IMR-90 (cell line): ENCODE measurements at regions not wholly inside any gene's neighbourhood (a gene's known extent, or its start where the extent isn't known, plus 50 kb on each side); places are given as distances from the start of the nearest gene placed in this dataset.

Source experiments
- ATAC-seq: fragments of 200-7000 bp; cut with Tn5 transposase; 2 replicates; pipeline ENCODE4 v1.9.1; 2020; ENCODE audit warnings: low read depth, mild to moderate bottlenecking, moderate library complexity
- BruUV-seq: library from RNA; stranded (reverse); fragments of 400-500 nt; replicated peaks from 2 replicates; lab custom pipeline; 2021; lab: Mats Ljungman, UMichigan
- CTCF ChIA-PET: fragments of 300-600 bp; formaldehyde crosslinking; extraction: SDS; loops from one replicate; lab custom pipeline; 2021; ENCODE audit warnings: antibody characterized with exemption; lab: Yijun Ruan, JAX
- POLR2A ChIA-PET: fragments of 300-600 bp; sonication (Branson Sonifier 250); formaldehyde crosslinking; loops from one replicate; lab custom pipeline; 2022; ENCODE audit warnings: antibody characterized with exemption; ENCODE audit not compliant: unreplicated experiment; lab: Charles Lee
- DNase-seq: peaks from one replicate; pipeline ENCODE4 v3.0.0; 2013
- H2AFZ ChIP-seq: replicated peaks from 2 replicates; pipeline ENCODE3; 2013; ENCODE audit warnings: low read length, mild to moderate bottlenecking; ENCODE audit not compliant: poor library complexity
- H2AK5ac ChIP-seq: 2 replicates; pipeline ENCODE4 v1.6.1; 2013; ENCODE audit warnings: low read depth, low read length, inconsistent platforms
- H2AK9ac ChIP-seq: replicated peaks from 2 replicates; pipeline ENCODE3; 2013; ENCODE audit warnings: mild to moderate bottlenecking, low read depth, low read length, moderate library complexity; ENCODE audit not compliant: poor library complexity
- H2BK120ac ChIP-seq: 2 replicates; pipeline ENCODE4 v1.6.1; 2013; ENCODE audit warnings: low read depth, low read length, inconsistent platforms
- H2BK15ac ChIP-seq: 3 replicates; pipeline ENCODE4 v1.6.1; 2013; ENCODE audit warnings: low read depth, low read length, inconsistent platforms
- H2BK20ac ChIP-seq: 2 replicates; pipeline ENCODE4 v1.6.1; 2013; ENCODE audit warnings: low read depth, mild to moderate bottlenecking, inconsistent platforms, low read length, moderate library complexity
- H2BK5ac ChIP-seq: 2 replicates; pipeline ENCODE4 v1.6.1; 2013; ENCODE audit warnings: mild to moderate bottlenecking, low read depth, low read length, inconsistent platforms; ENCODE audit not compliant: poor library complexity, severe bottlenecking
- H3K14ac ChIP-seq: replicated peaks from 2 replicates; pipeline ENCODE4 v1.6.1; 2013; ENCODE audit warnings: low read depth, low read length, inconsistent platforms
- H3K18ac ChIP-seq: 2 replicates; pipeline ENCODE4 v1.6.1; 2013; ENCODE audit warnings: low read depth, low read length, control low read depth
- H3K23ac ChIP-seq: 2 replicates; pipeline ENCODE4 v1.6.1; 2013; ENCODE audit warnings: low read depth, low read length, inconsistent platforms
- H3K27ac ChIP-seq: 2 replicates; pipeline ENCODE4 v1.5.1; 2013; ENCODE audit warnings: mild to moderate bottlenecking, control low read depth, low read length; ENCODE audit not compliant: insufficient read depth
- H3K27me3 ChIP-seq: 2 replicates; pipeline ENCODE4 v1.6.1; 2013; ENCODE audit warnings: low read length; ENCODE audit not compliant: control insufficient read depth, insufficient read depth
- H3K36me3 ChIP-seq: 2 replicates; pipeline ENCODE4 v1.6.1; 2013; ENCODE audit warnings: low read length, mixed read lengths; ENCODE audit not compliant: control insufficient read depth, insufficient read depth
- H3K4ac ChIP-seq: 2 replicates; pipeline ENCODE4 v1.6.1; 2013; ENCODE audit warnings: low read depth, low read length, inconsistent platforms
- H3K4me1 ChIP-seq: 2 replicates; pipeline ENCODE4 v1.6.1; 2013; ENCODE audit warnings: low read length, mixed read lengths; ENCODE audit not compliant: control insufficient read depth, insufficient read depth
- H3K4me2 ChIP-seq: 2 replicates; pipeline ENCODE4 v1.6.1; 2013; ENCODE audit warnings: low read depth, mild to moderate bottlenecking, control low read depth, low read length, moderate library complexity
- H3K4me3 ChIP-seq: 2 replicates; pipeline ENCODE4 v1.5.1; 2013; ENCODE audit warnings: low read depth, mild to moderate bottlenecking, control low read depth, low read length, moderate library complexity; ENCODE audit not compliant: insufficient read depth
- H3K56ac ChIP-seq: 2 replicates; pipeline ENCODE4 v1.6.1; 2013; ENCODE audit warnings: low read length, inconsistent platforms; ENCODE audit not compliant: insufficient read depth; ENCODE audit errors: extremely low read depth
- H3K79me1 ChIP-seq, 2 experiments: 2 replicates each; pipeline ENCODE4 v1.6.1; 2013; ENCODE audit warnings: low read length in 2 of 2, inconsistent platforms in 1 of 2, low read depth in 1 of 2
- H3K9ac ChIP-seq: 2 replicates; pipeline ENCODE4 v1.6.1; 2013; ENCODE audit warnings: low read depth, low read length, control low read depth
- H3K9me1 ChIP-seq: 2 replicates; pipeline ENCODE4 v1.6.1; 2013; ENCODE audit warnings: low read length, inconsistent platforms; ENCODE audit not compliant: insufficient read depth
- H3K9me3 ChIP-seq: 2 replicates; pipeline ENCODE4 v1.6.1; 2013; ENCODE audit warnings: low read length; ENCODE audit not compliant: control insufficient read depth, insufficient read depth
- H4K20me1 ChIP-seq: 2 replicates; pipeline ENCODE4 v1.6.1; 2013; ENCODE audit warnings: low read length, inconsistent platforms; ENCODE audit not compliant: insufficient read depth
- H4K5ac ChIP-seq: 2 replicates; pipeline ENCODE4 v1.6.1; 2013; ENCODE audit warnings: mild to moderate bottlenecking, low read depth, low read length, control low read depth
- H4K8ac ChIP-seq, 2 experiments: 2 replicates each; pipeline ENCODE4 v1.6.1; 2013; ENCODE audit warnings: low read depth in 2 of 2, low read length in 2 of 2, control low read depth in 1 of 2, inconsistent platforms in 1 of 2
- H4K91ac ChIP-seq: 2 replicates; pipeline ENCODE4 v1.6.1; 2013; ENCODE audit warnings: low read depth, low read length, inconsistent platforms; ENCODE audit not compliant: insufficient read depth
- BHLHE40 ChIP-seq: fragments of 150-350 bp; IDR thresholded peaks from 2 replicates; pipeline ENCODE4 v1.6.1; 2016; ENCODE audit warnings: mild to moderate bottlenecking, low read depth, low read length
- CHD1 ChIP-seq: IDR thresholded peaks from 2 replicates; pipeline ENCODE4 v1.6.1; 2012; ENCODE audit warnings: low read depth, low read length, improper control_type of control experiment
- CTCF ChIP-seq: conservative IDR thresholded peaks from 2 replicates; pipeline ENCODE4 v1.5.1; 2012; ENCODE audit warnings: mild to moderate bottlenecking, low read depth, low read length, improper control_type of control experiment
- MAFK ChIP-seq: IDR thresholded peaks from 2 replicates; pipeline ENCODE4 v1.6.1; 2012; ENCODE audit warnings: low read depth, low read length, improper control_type of control experiment
- MAZ ChIP-seq: IDR thresholded peaks from 2 replicates; pipeline ENCODE4 v1.6.1; 2012; ENCODE audit warnings: low read depth, mild to moderate bottlenecking, low read length, improper control_type of control experiment, moderate library complexity, borderline replicate concordance
- MXI1 ChIP-seq: IDR thresholded peaks from 2 replicates; pipeline ENCODE4 v1.6.1; 2012; ENCODE audit warnings: low read depth, mild to moderate bottlenecking, low read length, moderate library complexity, borderline replicate concordance
- NFE2L2 ChIP-seq: fragments of 150-350 bp; IDR thresholded peaks from 2 replicates; pipeline ENCODE4 v1.6.1; 2016; ENCODE audit warnings: low read depth, mild to moderate bottlenecking, low read length
- RAD21 ChIP-seq: IDR thresholded peaks from 2 replicates; pipeline ENCODE4 v1.6.1; 2012; ENCODE audit warnings: low read length, improper control_type of control experiment
- RCOR1 ChIP-seq: IDR thresholded peaks from 2 replicates; pipeline ENCODE4 v1.6.1; 2012; ENCODE audit warnings: mild to moderate bottlenecking, low read length, improper control_type of control experiment; ENCODE audit not compliant: insufficient replicate concordance
- RFX5 ChIP-seq: IDR thresholded peaks from 2 replicates; pipeline ENCODE4 v1.8.0; 2012; ENCODE audit warnings: low read depth, mild to moderate bottlenecking, low read length, moderate library complexity
- WGBS, 2 experiments: methylation state at CpG; one replicate each; pipeline versions ENCODE4 v1.1.5 to v1.1.7; 2013; ENCODE audit warnings: missing lambda C conversion rate in 2 of 2; ENCODE audit not compliant: insufficient read length in 1 of 2; ENCODE audit errors: extremely low coverage in 2 of 2; 5-methylcytosine and 5-hydroxymethylcytosine counted together
- dilution Hi-C: fragments of 300-500 bp; cut with HindIII; formaldehyde crosslinking; loops from one replicate; pipeline ENCODE4 v1.14.3; 2018; ENCODE audit warnings: low sequenced_read_pairs; ENCODE audit not compliant: unreplicated experiment
- in situ Hi-C: fragments of 300-500 bp; cut with MboI; formaldehyde crosslinking; loops from 3 replicates; pipeline ENCODE4 v1.14.3; 2019; ENCODE audit warnings: low sequenced_read_pairs, inconsistent platforms, mixed read lengths
- intact Hi-C: fragments of 100-400 bp; cut with micrococcal nuclease; formaldehyde crosslinking; loops from 2 replicates; pipeline ENCODE4 v1.10.0; 2022
- TF ChIP-seq, protein P1 (sequence below): fragments of 150-350 bp; IDR thresholded peaks from 2 replicates; pipeline ENCODE4 v1.6.1; 2016; ENCODE audit warnings: low read depth, mild to moderate bottlenecking, low read length, moderate library complexity, borderline replicate concordance
- TF ChIP-seq, protein P2 (sequence below): fragments of 150-350 bp; IDR thresholded peaks from 2 replicates; pipeline ENCODE4 v1.6.1; 2017; ENCODE audit warnings: mild to moderate bottlenecking, antibody characterized with exemption, low read length, low read depth

DNA sequence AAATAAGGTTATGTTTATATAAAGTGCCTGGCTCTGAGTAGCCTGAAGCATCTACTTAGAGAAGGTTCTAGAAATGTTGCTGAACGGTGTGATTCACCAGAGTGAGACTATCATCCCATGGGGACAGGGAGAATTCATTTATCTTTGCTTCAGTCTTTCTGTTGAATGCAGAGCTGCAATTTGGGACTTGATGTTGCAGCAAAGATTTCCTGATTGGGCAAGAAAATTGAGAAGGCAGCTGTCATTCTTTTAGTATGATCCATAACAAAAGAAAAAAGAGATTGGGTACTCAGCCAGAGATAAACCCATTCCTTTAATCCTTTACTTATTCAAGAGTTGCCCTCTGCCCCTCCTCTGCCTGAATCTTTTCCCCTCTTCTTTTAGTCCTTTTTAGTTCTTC, 456.3 kb upstream of the WWC1 start:
- Histone ChIP-seq H2AK9ac (no peak overlapping the region), H2BK5ac (no peak overlapping the region), H3K27me3 (peaks cover 2% of the 10 kb centered on the region; the same call in 1 of the 2 replicates), H2AK5ac (no peak overlapping the region), H3K9me1 (no peaks in the 10 kb centered on the region), H2AFZ (no peak overlapping the region), H3K4me2 (no peak overlapping the region), H4K5ac (no peak overlapping the region), H2BK120ac (no peak overlapping the region), H3K27ac (no peak overlapping the region), H3K56ac (no peak overlapping the region), H2BK20ac (no peak overlapping the region), H3K36me3 (no peaks in the 10 kb centered on the region), H3K4me3 (no peak overlapping the region), H2BK15ac (no peak overlapping the region), H3K4ac (no peak overlapping the region), H3K9ac (no peak overlapping the region), H3K9me3 (no peaks in the 10 kb centered on the region), H3K14ac (no peak overlapping the region), H3K23ac (no peak overlapping the region), H3K4me1 (no peaks in the 10 kb centered on the region), H4K8ac (no peak overlapping the region), H4K20me1 (no peaks in the 10 kb centered on the region), H3K79me1 (no peaks in the 10 kb centered on the region), H3K18ac (no peak overlapping the region), H4K91ac (no peak overlapping the region)
- TF ChIP-seq MAZ: no peak
- no peak for TF ChIP-seq MAFK
- no peak for TF ChIP-seq RCOR1
- no peak for TF ChIP-seq RFX5
- no peak for TF ChIP-seq BHLHE40
- no peak for TF ChIP-seq CHD1
- no peak for TF ChIP-seq MXI1
- TF ChIP-seq RAD21: no peak
- TF ChIP-seq NFE2L2: no peak
- TF ChIP-seq, protein P1, sequence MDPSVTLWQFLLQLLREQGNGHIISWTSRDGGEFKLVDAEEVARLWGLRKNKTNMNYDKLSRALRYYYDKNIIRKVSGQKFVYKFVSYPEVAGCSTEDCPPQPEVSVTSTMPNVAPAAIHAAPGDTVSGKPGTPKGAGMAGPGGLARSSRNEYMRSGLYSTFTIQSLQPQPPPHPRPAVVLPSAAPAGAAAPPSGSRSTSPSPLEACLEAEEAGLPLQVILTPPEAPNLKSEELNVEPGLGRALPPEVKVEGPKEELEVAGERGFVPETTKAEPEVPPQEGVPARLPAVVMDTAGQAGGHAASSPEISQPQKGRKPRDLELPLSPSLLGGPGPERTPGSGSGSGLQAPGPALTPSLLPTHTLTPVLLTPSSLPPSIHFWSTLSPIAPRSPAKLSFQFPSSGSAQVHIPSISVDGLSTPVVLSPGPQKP: no peak
- no peak for TF ChIP-seq CTCF
- TF ChIP-seq, protein P2, sequence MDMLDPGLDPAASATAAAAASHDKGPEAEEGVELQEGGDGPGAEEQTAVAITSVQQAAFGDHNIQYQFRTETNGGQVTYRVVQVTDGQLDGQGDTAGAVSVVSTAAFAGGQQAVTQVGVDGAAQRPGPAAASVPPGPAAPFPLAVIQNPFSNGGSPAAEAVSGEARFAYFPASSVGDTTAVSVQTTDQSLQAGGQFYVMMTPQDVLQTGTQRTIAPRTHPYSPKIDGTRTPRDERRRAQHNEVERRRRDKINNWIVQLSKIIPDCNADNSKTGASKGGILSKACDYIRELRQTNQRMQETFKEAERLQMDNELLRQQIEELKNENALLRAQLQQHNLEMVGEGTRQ: no peak
- POLR2A ChIA-PET: no interaction called here
- CTCF ChIA-PET: interaction anchor here (0.7 kb wide), 1 partner anchor 28 kb away, joined by 5 read pairs; no protein-coding TSS in a partner anchor
- no TSS peak for BruUV-seq
- ATAC-seq (no peak), DNase-seq (no peak)
- WGBS, 2 experiments: no CpG with 5 or more reads among the region's 1 CpG
- intact Hi-C loops: no loop called here
- in situ Hi-C loops: no loop called here
- dilution Hi-C loops: no loop called here
